IMR-90 (cell line): ENCODE measurements at regions not wholly inside any gene's neighbourhood (a gene's known extent, or its start where the extent isn't known, plus 50 kb on each side); places are given as distances from the start of the nearest gene placed in this dataset.

ENCODE experiments used
- ATAC-seq: fragments of 200-7000 bp; cut with Tn5 transposase; 2 replicates; pipeline ENCODE4 v1.9.1; 2020; ENCODE audit warnings: low read depth, mild to moderate bottlenecking, moderate library complexity
- BruUV-seq: library from RNA; stranded (reverse); fragments of 400-500 nt; replicated peaks from 2 replicates; lab custom pipeline; 2021; lab: Mats Ljungman, UMichigan
- CTCF ChIA-PET: fragments of 300-600 bp; formaldehyde crosslinking; extraction: SDS; loops from one replicate; lab custom pipeline; 2021; ENCODE audit warnings: antibody characterized with exemption; lab: Yijun Ruan, JAX
- POLR2A ChIA-PET: fragments of 300-600 bp; sonication (Branson Sonifier 250); formaldehyde crosslinking; loops from one replicate; lab custom pipeline; 2022; ENCODE audit warnings: antibody characterized with exemption; ENCODE audit not compliant: unreplicated experiment; lab: Charles Lee
- DNase-seq: peaks from one replicate; pipeline ENCODE4 v3.0.0; 2013
- H2AFZ ChIP-seq: replicated peaks from 2 replicates; pipeline ENCODE3; 2013; ENCODE audit warnings: low read length, mild to moderate bottlenecking; ENCODE audit not compliant: poor library complexity
- H2AK5ac ChIP-seq: 2 replicates; pipeline ENCODE4 v1.6.1; 2013; ENCODE audit warnings: low read depth, low read length, inconsistent platforms
- H2AK9ac ChIP-seq: replicated peaks from 2 replicates; pipeline ENCODE3; 2013; ENCODE audit warnings: mild to moderate bottlenecking, low read depth, low read length, moderate library complexity; ENCODE audit not compliant: poor library complexity
- H2BK120ac ChIP-seq: 2 replicates; pipeline ENCODE4 v1.6.1; 2013; ENCODE audit warnings: low read depth, low read length, inconsistent platforms
- H2BK15ac ChIP-seq: 3 replicates; pipeline ENCODE4 v1.6.1; 2013; ENCODE audit warnings: low read depth, low read length, inconsistent platforms
- H2BK20ac ChIP-seq: 2 replicates; pipeline ENCODE4 v1.6.1; 2013; ENCODE audit warnings: low read depth, mild to moderate bottlenecking, inconsistent platforms, low read length, moderate library complexity
- H2BK5ac ChIP-seq: 2 replicates; pipeline ENCODE4 v1.6.1; 2013; ENCODE audit warnings: mild to moderate bottlenecking, low read depth, low read length, inconsistent platforms; ENCODE audit not compliant: poor library complexity, severe bottlenecking
- H3K14ac ChIP-seq: replicated peaks from 2 replicates; pipeline ENCODE4 v1.6.1; 2013; ENCODE audit warnings: low read depth, low read length, inconsistent platforms
- H3K18ac ChIP-seq: 2 replicates; pipeline ENCODE4 v1.6.1; 2013; ENCODE audit warnings: low read depth, low read length, control low read depth
- H3K23ac ChIP-seq: 2 replicates; pipeline ENCODE4 v1.6.1; 2013; ENCODE audit warnings: low read depth, low read length, inconsistent platforms
- H3K27ac ChIP-seq: 2 replicates; pipeline ENCODE4 v1.5.1; 2013; ENCODE audit warnings: mild to moderate bottlenecking, control low read depth, low read length; ENCODE audit not compliant: insufficient read depth
- H3K27me3 ChIP-seq: 2 replicates; pipeline ENCODE4 v1.6.1; 2013; ENCODE audit warnings: low read length; ENCODE audit not compliant: control insufficient read depth, insufficient read depth
- H3K36me3 ChIP-seq: 2 replicates; pipeline ENCODE4 v1.6.1; 2013; ENCODE audit warnings: low read length, mixed read lengths; ENCODE audit not compliant: control insufficient read depth, insufficient read depth
- H3K4ac ChIP-seq: 2 replicates; pipeline ENCODE4 v1.6.1; 2013; ENCODE audit warnings: low read depth, low read length, inconsistent platforms
- H3K4me1 ChIP-seq: 2 replicates; pipeline ENCODE4 v1.6.1; 2013; ENCODE audit warnings: low read length, mixed read lengths; ENCODE audit not compliant: control insufficient read depth, insufficient read depth
- H3K4me2 ChIP-seq: 2 replicates; pipeline ENCODE4 v1.6.1; 2013; ENCODE audit warnings: low read depth, mild to moderate bottlenecking, control low read depth, low read length, moderate library complexity
- H3K4me3 ChIP-seq: 2 replicates; pipeline ENCODE4 v1.5.1; 2013; ENCODE audit warnings: low read depth, mild to moderate bottlenecking, control low read depth, low read length, moderate library complexity; ENCODE audit not compliant: insufficient read depth
- H3K56ac ChIP-seq: 2 replicates; pipeline ENCODE4 v1.6.1; 2013; ENCODE audit warnings: low read length, inconsistent platforms; ENCODE audit not compliant: insufficient read depth; ENCODE audit errors: extremely low read depth
- H3K79me1 ChIP-seq, 2 experiments: 2 replicates each; pipeline ENCODE4 v1.6.1; 2013; ENCODE audit warnings: low read length in 2 of 2, inconsistent platforms in 1 of 2, low read depth in 1 of 2
- H3K9ac ChIP-seq: 2 replicates; pipeline ENCODE4 v1.6.1; 2013; ENCODE audit warnings: low read depth, low read length, control low read depth
- H3K9me1 ChIP-seq: 2 replicates; pipeline ENCODE4 v1.6.1; 2013; ENCODE audit warnings: low read length, inconsistent platforms; ENCODE audit not compliant: insufficient read depth
- H3K9me3 ChIP-seq: 2 replicates; pipeline ENCODE4 v1.6.1; 2013; ENCODE audit warnings: low read length; ENCODE audit not compliant: control insufficient read depth, insufficient read depth
- H4K20me1 ChIP-seq: 2 replicates; pipeline ENCODE4 v1.6.1; 2013; ENCODE audit warnings: low read length, inconsistent platforms; ENCODE audit not compliant: insufficient read depth
- H4K5ac ChIP-seq: 2 replicates; pipeline ENCODE4 v1.6.1; 2013; ENCODE audit warnings: mild to moderate bottlenecking, low read depth, low read length, control low read depth
- H4K8ac ChIP-seq, 2 experiments: 2 replicates each; pipeline ENCODE4 v1.6.1; 2013; ENCODE audit warnings: low read depth in 2 of 2, low read length in 2 of 2, control low read depth in 1 of 2, inconsistent platforms in 1 of 2
- H4K91ac ChIP-seq: 2 replicates; pipeline ENCODE4 v1.6.1; 2013; ENCODE audit warnings: low read depth, low read length, inconsistent platforms; ENCODE audit not compliant: insufficient read depth
- BHLHE40 ChIP-seq: fragments of 150-350 bp; IDR thresholded peaks from 2 replicates; pipeline ENCODE4 v1.6.1; 2016; ENCODE audit warnings: mild to moderate bottlenecking, low read depth, low read length
- CEBPB ChIP-seq: IDR thresholded peaks from 2 replicates; pipeline ENCODE4 v1.6.1; 2012; ENCODE audit warnings: low read depth, low read length, improper control_type of control experiment
- CHD1 ChIP-seq: IDR thresholded peaks from 2 replicates; pipeline ENCODE4 v1.6.1; 2012; ENCODE audit warnings: low read depth, low read length, improper control_type of control experiment
- FOS ChIP-seq: fragments of 150-350 bp; IDR thresholded peaks from 2 replicates; pipeline ENCODE4 v1.6.1; 2016; ENCODE audit warnings: low read depth, low read length
- MAFK ChIP-seq: IDR thresholded peaks from 2 replicates; pipeline ENCODE4 v1.6.1; 2012; ENCODE audit warnings: low read depth, low read length, improper control_type of control experiment
- MAZ ChIP-seq: IDR thresholded peaks from 2 replicates; pipeline ENCODE4 v1.6.1; 2012; ENCODE audit warnings: low read depth, mild to moderate bottlenecking, low read length, improper control_type of control experiment, moderate library complexity, borderline replicate concordance
- MXI1 ChIP-seq: IDR thresholded peaks from 2 replicates; pipeline ENCODE4 v1.6.1; 2012; ENCODE audit warnings: low read depth, mild to moderate bottlenecking, low read length, moderate library complexity, borderline replicate concordance
- NFE2L2 ChIP-seq: fragments of 150-350 bp; IDR thresholded peaks from 2 replicates; pipeline ENCODE4 v1.6.1; 2016; ENCODE audit warnings: low read depth, mild to moderate bottlenecking, low read length
- POLR2A ChIP-seq: IDR thresholded peaks from 2 replicates; pipeline ENCODE4 v1.6.1; 2012; ENCODE audit warnings: mild to moderate bottlenecking, low read depth, low read length
- RAD21 ChIP-seq: IDR thresholded peaks from 2 replicates; pipeline ENCODE4 v1.6.1; 2012; ENCODE audit warnings: low read length, improper control_type of control experiment
- RCOR1 ChIP-seq: IDR thresholded peaks from 2 replicates; pipeline ENCODE4 v1.6.1; 2012; ENCODE audit warnings: mild to moderate bottlenecking, low read length, improper control_type of control experiment; ENCODE audit not compliant: insufficient replicate concordance
- RFX5 ChIP-seq: IDR thresholded peaks from 2 replicates; pipeline ENCODE4 v1.8.0; 2012; ENCODE audit warnings: low read depth, mild to moderate bottlenecking, low read length, moderate library complexity
- SMC3 ChIP-seq: fragments of 150-350 bp; IDR thresholded peaks from 2 replicates; pipeline ENCODE4 v1.6.1; 2016; ENCODE audit warnings: low read depth, mild to moderate bottlenecking, antibody characterized with exemption, low read length, moderate library complexity
- WGBS, 2 experiments: methylation state at CpG; one replicate each; pipeline versions ENCODE4 v1.1.5 to v1.1.7; 2013; ENCODE audit warnings: missing lambda C conversion rate in 2 of 2; ENCODE audit not compliant: insufficient read length in 1 of 2; ENCODE audit errors: extremely low coverage in 2 of 2; 5-methylcytosine and 5-hydroxymethylcytosine counted together
- dilution Hi-C: fragments of 300-500 bp; cut with HindIII; formaldehyde crosslinking; loops from one replicate; pipeline ENCODE4 v1.14.3; 2018; ENCODE audit warnings: low sequenced_read_pairs; ENCODE audit not compliant: unreplicated experiment
- in situ Hi-C: fragments of 300-500 bp; cut with MboI; formaldehyde crosslinking; loops from 3 replicates; pipeline ENCODE4 v1.14.3; 2019; ENCODE audit warnings: low sequenced_read_pairs, inconsistent platforms, mixed read lengths
- intact Hi-C: fragments of 100-400 bp; cut with micrococcal nuclease; formaldehyde crosslinking; loops from 2 replicates; pipeline ENCODE4 v1.10.0; 2022
- TF ChIP-seq, protein P1 (sequence below): conservative IDR thresholded peaks from 2 replicates; pipeline ENCODE4 v1.5.1; 2012; ENCODE audit warnings: mild to moderate bottlenecking, low read depth, low read length, improper control_type of control experiment
- TF ChIP-seq, protein P2 (sequence below): fragments of 150-350 bp; IDR thresholded peaks from 2 replicates; pipeline ENCODE4 v1.6.1; 2017; ENCODE audit warnings: mild to moderate bottlenecking, antibody characterized with exemption, low read length, low read depth
- TF ChIP-seq, protein P3 (sequence below): fragments of 150-350 bp; IDR thresholded peaks from 2 replicates; pipeline ENCODE4 v1.6.1; 2016; ENCODE audit warnings: low read depth, mild to moderate bottlenecking, low read length, moderate library complexity, borderline replicate concordance

DNA sequence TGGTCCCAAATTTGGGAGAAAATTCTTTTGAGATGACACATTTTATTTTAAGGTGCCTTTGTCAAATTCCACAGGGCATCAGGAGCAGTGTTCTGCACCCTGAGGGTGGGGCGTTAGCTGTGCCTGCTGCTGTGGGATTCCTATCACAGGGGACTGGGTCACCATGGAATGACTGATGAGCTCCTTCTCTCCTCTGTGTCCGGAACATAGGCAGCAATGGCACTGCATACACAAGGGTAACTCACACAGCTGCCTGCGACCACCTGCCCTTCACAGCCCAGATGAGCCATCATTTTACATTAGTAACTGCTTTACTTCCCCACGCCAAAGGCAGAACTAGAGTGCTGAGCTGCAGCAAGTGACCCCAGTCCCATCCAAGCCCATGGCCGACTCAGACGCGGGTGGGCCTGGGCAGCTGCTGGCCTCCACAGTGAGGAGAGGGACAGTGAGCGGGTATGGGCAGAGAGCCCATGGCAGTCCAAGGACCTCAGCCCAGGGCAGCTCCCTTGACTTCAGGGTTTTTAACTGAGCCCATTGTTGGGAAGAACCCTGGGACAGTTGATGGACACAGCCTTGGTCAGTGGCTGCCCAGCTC lies 93.7 kb downstream of the GADD45G start:
- dilution Hi-C loops, result no loop called here
- no peak overlapping the region for H3K56ac ChIP-seq
- no peaks in the 10 kb centered on the region for H3K79me1 ChIP-seq
- H3K9ac ChIP-seq, result no peak overlapping the region
- no peak overlapping the region for H4K8ac ChIP-seq
- H3K23ac ChIP-seq, result no peak overlapping the region
- no peak overlapping the region for H3K4ac ChIP-seq
- no peak overlapping the region for H3K18ac ChIP-seq
- H2AFZ ChIP-seq, result no peak overlapping the region
- no peak for ATAC-seq
- no peak overlapping the region for H2BK120ac ChIP-seq
- intact Hi-C loops, result no loop called here
- H2BK5ac ChIP-seq, result no peak overlapping the region
- 50% methylated on average over 1 of the region's 8 CpGs; no CpG with 5 or more reads in 1 of the 2 experiments for WGBS, 2 experiments
- no peaks in the 10 kb centered on the region for H3K9me1 ChIP-seq
- no peaks in the 10 kb centered on the region for H3K4me1 ChIP-seq
- no peaks in the 10 kb centered on the region for H4K20me1 ChIP-seq
- no peaks in the 10 kb centered on the region for H3K36me3 ChIP-seq
- H3K27ac ChIP-seq, result no peak overlapping the region
- H3K27me3 ChIP-seq, result peaks cover 3% of the 10 kb centered on the region
- no peak overlapping the region for H3K4me3 ChIP-seq
- POLR2A ChIA-PET, result no interaction called here
- H2BK20ac ChIP-seq, result no peak overlapping the region
- in situ Hi-C loops, result no loop called here
- no TSS peak for BruUV-seq
- H3K4me2 ChIP-seq, result no peak overlapping the region
- no peak overlapping the region for H2AK5ac ChIP-seq
- no peak overlapping the region for H2BK15ac ChIP-seq
- TF ChIP-seq MAZ, result no peak
- TF ChIP-seq, protein P1, sequence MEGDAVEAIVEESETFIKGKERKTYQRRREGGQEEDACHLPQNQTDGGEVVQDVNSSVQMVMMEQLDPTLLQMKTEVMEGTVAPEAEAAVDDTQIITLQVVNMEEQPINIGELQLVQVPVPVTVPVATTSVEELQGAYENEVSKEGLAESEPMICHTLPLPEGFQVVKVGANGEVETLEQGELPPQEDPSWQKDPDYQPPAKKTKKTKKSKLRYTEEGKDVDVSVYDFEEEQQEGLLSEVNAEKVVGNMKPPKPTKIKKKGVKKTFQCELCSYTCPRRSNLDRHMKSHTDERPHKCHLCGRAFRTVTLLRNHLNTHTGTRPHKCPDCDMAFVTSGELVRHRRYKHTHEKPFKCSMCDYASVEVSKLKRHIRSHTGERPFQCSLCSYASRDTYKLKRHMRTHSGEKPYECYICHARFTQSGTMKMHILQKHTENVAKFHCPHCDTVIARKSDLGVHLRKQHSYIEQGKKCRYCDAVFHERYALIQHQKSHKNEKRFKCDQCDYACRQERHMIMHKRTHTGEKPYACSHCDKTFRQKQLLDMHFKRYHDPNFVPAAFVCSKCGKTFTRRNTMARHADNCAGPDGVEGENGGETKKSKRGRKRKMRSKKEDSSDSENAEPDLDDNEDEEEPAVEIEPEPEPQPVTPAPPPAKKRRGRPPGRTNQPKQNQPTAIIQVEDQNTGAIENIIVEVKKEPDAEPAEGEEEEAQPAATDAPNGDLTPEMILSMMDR, result no peak
- TF ChIP-seq CHD1, result no peak
- no peak for TF ChIP-seq RFX5
- no peak for TF ChIP-seq NFE2L2
- no peak for TF ChIP-seq RAD21
- TF ChIP-seq CEBPB, result no peak
- TF ChIP-seq, protein P2, sequence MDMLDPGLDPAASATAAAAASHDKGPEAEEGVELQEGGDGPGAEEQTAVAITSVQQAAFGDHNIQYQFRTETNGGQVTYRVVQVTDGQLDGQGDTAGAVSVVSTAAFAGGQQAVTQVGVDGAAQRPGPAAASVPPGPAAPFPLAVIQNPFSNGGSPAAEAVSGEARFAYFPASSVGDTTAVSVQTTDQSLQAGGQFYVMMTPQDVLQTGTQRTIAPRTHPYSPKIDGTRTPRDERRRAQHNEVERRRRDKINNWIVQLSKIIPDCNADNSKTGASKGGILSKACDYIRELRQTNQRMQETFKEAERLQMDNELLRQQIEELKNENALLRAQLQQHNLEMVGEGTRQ, result no peak
- no peak for TF ChIP-seq FOS
- TF ChIP-seq MXI1, result no peak
- no peak for TF ChIP-seq BHLHE40
- no peak for TF ChIP-seq MAFK
- TF ChIP-seq POLR2A, result no peak
- TF ChIP-seq SMC3, result no peak
- TF ChIP-seq, protein P3, sequence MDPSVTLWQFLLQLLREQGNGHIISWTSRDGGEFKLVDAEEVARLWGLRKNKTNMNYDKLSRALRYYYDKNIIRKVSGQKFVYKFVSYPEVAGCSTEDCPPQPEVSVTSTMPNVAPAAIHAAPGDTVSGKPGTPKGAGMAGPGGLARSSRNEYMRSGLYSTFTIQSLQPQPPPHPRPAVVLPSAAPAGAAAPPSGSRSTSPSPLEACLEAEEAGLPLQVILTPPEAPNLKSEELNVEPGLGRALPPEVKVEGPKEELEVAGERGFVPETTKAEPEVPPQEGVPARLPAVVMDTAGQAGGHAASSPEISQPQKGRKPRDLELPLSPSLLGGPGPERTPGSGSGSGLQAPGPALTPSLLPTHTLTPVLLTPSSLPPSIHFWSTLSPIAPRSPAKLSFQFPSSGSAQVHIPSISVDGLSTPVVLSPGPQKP, result no peak
- no peak for TF ChIP-seq RCOR1
- DNase-seq, result no peak
- H3K14ac ChIP-seq, result no peak overlapping the region
- H4K5ac ChIP-seq, result no peak overlapping the region
- no peak overlapping the region for H4K91ac ChIP-seq
- CTCF ChIA-PET, result no interaction called here
- H2AK9ac ChIP-seq, result no peak overlapping the region
- no peaks in the 10 kb centered on the region for H3K9me3 ChIP-seq
